Superior temporal gyrus (tissue), 1 donor: ENCODE measurements at regions not wholly inside any gene's neighbourhood (a gene's known extent, or its start where the extent isn't known, plus 50 kb on each side); places are given as distances from the start of the nearest gene placed in this dataset.

ENCODE experiments used
- DNase-seq: peaks from one replicate; pipeline ENCODE4 v3.0.0-alpha.2; 2016; ENCODE audit errors: extremely low spot score

- no peak for DNase-seq
Observed at GRCh38 chr3:193987186-193987585, 148.8 kb upstream of the HES1 start.

DNA sequence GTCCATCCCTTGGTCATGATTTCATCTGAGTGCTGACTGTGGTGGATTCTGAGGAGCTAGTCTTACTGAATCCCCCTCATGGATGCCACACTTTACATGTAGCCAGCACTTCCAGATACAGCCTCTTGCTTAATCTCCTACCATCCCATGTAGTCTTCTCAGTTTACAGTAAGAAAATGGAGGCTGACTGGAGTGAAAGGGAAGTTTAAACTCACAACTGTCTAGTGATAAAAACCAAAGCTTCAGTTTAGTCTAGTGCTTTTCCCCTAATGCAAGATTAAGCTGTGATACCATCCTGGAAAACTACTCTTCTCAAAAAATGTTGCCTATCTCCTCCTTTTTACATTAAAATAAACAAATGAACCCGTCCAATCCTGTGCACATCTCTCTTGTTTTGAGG is 146.8 kb upstream of the HES1 start:
- no peak for DNase-seq

GRCh38 chr3:193991666-193992424 is 144.1 kb upstream of the HES1 start:
- DNase-seq = no peak

DNA sequence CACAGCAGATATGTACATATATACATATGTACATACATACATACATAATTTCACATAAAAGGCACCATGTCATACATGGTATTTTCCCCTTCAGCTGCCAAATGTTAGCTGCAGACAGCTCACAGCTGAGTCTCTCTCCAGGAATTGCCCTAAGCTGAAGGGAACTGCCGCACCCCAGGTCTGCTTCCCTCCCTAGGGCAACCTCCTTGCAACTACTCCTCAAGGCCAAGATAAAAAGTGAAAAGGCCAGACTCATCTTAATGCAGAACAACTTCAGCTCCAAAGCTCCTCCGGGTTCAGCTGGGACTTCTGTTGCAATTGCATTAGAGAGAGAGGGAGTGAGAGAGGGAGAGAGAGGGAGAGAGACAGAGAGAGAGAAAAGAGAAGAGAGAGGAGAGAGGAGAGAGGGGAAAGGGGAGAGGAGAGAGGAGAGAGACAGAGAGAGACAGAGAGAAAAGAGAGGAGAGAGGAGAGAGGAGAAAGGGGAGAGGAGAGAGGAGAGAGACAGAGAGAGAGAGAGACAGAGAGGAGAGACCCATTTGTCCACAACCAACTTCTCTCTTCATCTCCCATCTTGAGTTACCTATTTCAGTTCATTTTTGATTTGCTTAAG is 143.4 kb upstream of the HES1 start:
- DNase-seq = no peak

GRCh38 chr3:193996221-193996620 is 139.7 kb upstream of the HES1 start:
- DNase-seq = no peak

GRCh38 chr3:193996641-193997089 is 139.3 kb upstream of the HES1 start:
- no peak for DNase-seq

DNA sequence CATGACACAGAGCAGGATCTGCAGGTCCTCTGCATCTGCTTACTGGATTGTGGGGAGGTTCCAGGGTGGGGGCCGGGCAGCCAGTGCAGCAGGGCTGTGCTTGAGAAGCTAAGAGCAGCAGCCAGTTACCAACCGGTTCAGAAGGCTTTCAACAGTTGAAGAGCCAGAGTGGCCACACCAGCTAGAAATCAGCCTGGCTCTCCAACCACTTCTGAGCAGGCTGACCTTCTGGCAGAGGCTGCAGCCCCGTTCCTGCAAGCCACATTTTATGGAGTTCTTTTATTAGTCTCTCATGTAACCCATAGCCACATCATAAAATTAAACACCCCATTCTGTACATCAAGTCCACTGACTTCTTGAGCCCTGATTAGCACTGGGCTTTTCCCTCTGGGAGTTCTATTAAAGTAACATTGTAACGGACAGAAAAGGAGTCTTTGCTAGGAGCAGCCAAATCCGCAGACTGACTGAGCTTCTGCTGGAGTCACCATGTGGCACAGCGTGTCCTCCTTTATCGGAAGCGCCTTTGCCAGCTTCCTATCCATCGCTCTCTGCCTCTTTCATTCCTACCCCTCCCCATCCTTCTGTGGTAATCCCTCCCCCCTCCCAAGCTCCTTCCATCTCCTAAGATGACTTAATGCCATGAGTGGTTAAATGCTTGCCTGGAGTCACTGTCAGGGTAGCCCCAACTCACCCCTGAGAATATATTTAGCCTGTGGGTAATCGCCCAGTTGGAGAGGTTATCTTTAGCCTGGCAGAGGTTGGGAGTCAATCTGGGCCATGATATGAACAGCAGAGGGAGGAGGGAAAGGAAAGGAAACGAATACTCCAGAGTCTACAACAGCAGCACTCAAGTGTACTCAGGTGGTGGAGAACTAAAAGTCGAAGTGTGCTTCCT is 138.5 kb upstream of the HES1 start:
- no peak for DNase-seq

- no peak for DNase-seq
Observed at GRCh38 chr3:193998123-193998448, 137.9 kb upstream of the HES1 start.

GRCh38 chr3:193998628-193999195 is 137.2 kb upstream of the HES1 start:
- no peak for DNase-seq

- DNase-seq = no peak
Observed at GRCh38 chr3:194000100-194000499, 135.8 kb upstream of the HES1 start.

DNA sequence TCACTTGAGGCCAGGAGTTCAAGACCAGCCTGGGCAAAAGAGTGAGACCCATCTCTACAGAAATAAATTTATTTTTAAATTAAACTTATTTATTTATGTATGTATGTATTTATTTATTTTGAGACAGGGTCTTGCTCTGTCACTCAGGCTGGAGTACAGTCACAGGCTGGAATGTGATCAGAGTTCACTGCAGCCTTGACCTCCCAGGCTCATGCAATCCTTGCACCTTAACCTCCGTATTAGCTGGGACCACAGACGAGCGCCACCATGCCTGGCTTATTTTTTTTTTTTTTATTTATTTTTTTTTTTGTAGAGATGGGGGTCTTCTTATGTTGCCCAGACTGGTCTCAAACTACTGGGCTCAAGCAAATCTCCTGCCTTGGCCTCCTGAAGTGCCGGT is 135.2 kb upstream of the HES1 start:
- no peak for DNase-seq

DNA sequence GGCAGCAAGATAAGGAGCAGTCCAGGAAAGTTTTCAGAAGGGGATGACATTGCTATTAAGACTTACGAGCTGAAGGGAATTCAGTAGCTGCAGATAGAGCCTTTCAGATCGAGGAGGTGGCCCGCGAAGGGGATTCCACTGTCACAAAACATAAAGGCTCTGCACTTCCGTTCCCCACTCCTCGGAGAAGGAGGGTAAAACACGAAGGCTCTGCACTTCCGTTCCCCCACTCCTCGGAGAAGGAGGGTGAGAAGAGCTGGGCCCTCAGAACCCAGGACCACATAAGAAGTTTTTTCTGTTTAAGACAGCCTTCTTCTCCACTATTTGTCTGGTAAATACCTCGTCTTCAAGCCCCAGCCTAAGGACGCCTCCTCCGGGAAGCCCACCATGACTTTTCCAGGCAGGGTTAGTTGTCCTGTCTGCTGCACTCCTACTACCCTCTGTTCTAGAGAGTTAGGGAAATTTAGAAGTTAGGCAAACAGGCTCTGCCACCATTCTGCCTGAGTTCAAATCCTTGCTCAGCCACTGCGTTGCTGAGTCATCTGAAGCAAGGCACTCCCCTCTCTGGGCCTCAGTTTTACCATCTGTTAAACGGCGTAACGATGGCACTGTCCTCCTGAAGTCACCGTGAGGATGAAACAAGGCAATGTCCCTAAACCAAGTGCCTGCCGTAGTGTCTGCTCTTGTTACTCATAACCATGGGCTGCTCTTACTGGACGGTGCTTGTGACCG is 134.1 kb upstream of the HES1 start:
- no peak for DNase-seq

GRCh38 chr3:194003114-194004057 is 132.6 kb upstream of the HES1 start:
- DNase-seq = no peak

DNA sequence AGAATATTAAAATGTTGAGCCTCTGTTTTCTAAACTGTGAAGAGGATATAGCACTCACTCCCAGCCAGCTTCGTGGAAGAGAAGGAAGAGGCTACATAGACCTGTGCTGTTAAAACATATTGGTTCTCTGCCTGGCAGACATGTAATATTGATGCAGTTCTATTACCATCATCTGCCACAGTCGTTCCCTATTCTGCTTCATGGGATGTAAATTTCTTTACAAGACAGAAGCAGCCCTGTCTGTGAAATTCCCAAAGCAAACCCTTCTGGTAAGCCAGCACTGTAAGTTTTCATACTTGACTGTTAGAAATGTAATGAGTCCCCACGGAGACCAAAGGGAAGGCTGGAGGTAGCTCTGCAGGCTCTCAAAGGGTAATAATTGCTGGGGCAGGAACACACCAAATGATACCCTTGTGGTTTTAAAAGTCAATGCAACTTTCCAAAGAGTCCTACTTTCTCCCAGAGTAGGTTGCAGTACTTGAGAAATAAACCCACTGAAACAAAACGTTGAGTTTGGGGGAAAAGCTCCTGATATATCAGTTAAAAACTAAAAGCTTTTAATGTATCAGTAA is 129.9 kb upstream of the HES1 start:
- no peak for DNase-seq

DNA sequence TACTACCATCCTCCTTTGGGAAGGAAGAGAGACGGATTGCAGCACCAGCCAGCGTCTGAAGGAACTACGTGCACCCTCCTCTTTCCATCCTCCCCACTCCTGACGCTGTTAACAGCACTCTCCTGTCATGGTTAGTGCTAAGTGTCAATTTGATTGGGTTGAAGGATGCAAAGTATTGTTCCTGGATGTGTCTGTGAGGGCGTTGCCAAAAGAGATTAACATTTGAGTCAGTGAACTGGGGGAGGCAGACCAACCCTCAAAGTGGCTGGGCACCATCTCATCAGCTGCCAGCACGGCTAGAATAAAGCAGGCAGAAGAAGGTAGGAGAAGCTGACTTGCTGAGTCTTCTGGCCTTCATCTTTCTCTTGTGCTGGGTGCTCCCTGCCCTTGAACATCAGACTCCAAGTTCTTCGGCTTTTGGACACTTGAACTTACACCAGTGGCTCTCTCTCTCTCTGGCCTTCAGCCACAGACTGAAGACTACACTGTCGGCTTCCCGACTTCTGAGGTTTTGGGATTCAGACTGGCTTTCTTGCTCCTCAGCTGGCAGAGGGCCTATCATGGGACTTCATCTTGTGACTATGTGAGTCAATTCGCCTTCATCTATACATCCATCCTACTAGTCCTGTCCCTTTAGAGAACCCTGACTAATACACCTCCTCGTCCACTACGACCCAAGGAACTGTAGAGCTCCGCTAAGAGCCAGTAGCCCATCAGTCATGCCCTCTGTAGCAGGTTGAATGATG is 128.2 kb upstream of the HES1 start:
- no peak for DNase-seq

DNA sequence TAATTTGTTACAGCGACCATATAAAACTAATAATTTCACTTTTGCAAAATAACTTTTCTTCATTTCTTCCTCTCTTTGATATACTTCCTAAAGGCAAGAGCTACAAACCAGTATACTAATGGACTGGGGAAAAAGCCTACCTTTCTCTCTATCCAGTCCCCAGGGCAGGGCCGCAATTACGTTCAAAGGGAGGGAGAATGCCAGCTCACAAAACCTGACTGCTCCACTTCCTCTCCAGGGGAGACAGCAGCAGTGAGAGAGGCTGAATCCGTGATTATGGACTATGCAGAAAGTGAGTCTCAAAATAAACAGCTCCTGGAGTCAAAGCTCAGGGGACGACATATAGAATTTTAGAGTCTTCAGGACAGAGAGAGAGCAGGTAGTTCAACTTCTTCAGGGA is 126.9 kb upstream of the HES1 start:
- DNase-seq = no peak

GRCh38 chr3:194009892-194010533 is 125.9 kb upstream of the HES1 start:
- DNase-seq = no peak

DNA sequence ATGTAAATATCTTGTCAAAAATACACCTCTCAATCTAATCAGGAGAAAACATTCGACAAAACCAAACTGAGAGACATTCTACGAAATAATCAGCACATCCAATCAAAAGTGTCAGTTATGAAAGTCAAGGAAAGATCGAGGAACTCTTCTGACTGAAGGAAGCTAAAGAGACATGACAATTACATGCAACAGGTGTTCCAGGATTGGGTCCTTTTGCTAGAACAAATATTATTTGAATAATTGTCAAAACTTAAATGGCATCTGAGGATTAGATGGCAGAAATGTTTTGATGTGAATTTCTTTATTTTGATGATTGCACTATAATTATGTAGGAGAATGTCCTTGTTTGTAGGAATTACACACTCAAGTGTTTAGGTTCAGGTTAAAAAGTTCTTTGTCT is 124.1 kb upstream of the HES1 start:
- no peak for DNase-seq

- DNase-seq = no peak
Observed at GRCh38 chr3:194013928-194014327, 122.0 kb upstream of the HES1 start.
